Heart left ventricle (tissue), 16 donors: ENCODE measurements at regions not wholly inside any gene's neighbourhood (a gene's known extent, or its start where the extent isn't known, plus 50 kb on each side); places are given as distances from the start of the nearest gene placed in this dataset.

ENCODE experiments used
- ATAC-seq, 4 donors: fragments of 200-7000 bp; cut with Tn5 transposase; one replicate each; pipeline ENCODE4 v1.9.1; 2020 to 2022; ENCODE audit warnings: moderate library complexity in 4 of 4, mild to moderate bottlenecking in 3 of 4, moderate number of reproducible peaks in 1 of 4
- DNase-seq, 5 donors: peaks; one replicate each; pipeline ENCODE4 v3.0.0-alpha.2; 2020
- H3K27ac ChIP-seq, 12 donors: fragments of 200-600 bp; sonication (generic) in 4 of 12; one replicate each; pipeline versions ENCODE4 v1.5.0 to v1.8.0; 2016 to 2022; ENCODE audit warnings: mild to moderate bottlenecking in 2 of 12
- H3K27me3 ChIP-seq, 9 donors: fragments of 200-600 bp; sonication (generic) in 2 of 9; one replicate each; pipeline versions ENCODE4 v1.5.1 to v1.8.0; 2016 to 2022; ENCODE audit warnings: mild to moderate bottlenecking in 3 of 9
- H3K36me3 ChIP-seq, 9 donors: fragments of 200-600 bp; sonication (generic) in 2 of 9; one replicate each; pipeline versions ENCODE4 v1.5.0 to v1.8.0; 2018 to 2022; ENCODE audit warnings: mild to moderate bottlenecking in 2 of 9
- H3K4me1 ChIP-seq, 12 donors: fragments of 200-600 bp; sonication (generic) in 4 of 12; one replicate each; pipeline versions ENCODE4 v1.5.0 to v1.8.0; 2016 to 2022; ENCODE audit warnings: mild to moderate bottlenecking in 3 of 12
- H3K4me3 ChIP-seq, 12 donors: fragments of 200-600 bp; sonication (generic) in 4 of 12; one replicate each; pipeline versions ENCODE4 v1.5.0 to v1.8.0; 2017 to 2022; ENCODE audit warnings: mild to moderate bottlenecking in 9 of 12, moderate library complexity in 4 of 12
- H3K9me3 ChIP-seq, 12 donors: fragments of 200-600 bp; sonication (generic) in 4 of 12; one replicate each; pipeline versions ENCODE4 v1.5.0 to v1.8.0; 2016 to 2022; ENCODE audit warnings: mild to moderate bottlenecking in 1 of 12
- POLR2A ChIP-seq, 2 donors: fragments of 450-650 bp; IDR thresholded peaks; one replicate each; pipeline ENCODE4 v1.6.1; 2017; ENCODE audit warnings: antibody characterized with exemption in 2 of 2, mild to moderate bottlenecking in 2 of 2, moderate library complexity in 2 of 2
- WGBS, 4 donors: extraction: QIAGEN DNeasy Blood & Tissue Kit in 2 of 4; methylation state at CpG; one replicate each; pipeline versions ENCODE4 v1.1.5 to v1.1.7; 2013 to 2018; 5-methylcytosine and 5-hydroxymethylcytosine counted together
- intact Hi-C, 10 donors: fragments of 100-400 bp; cut with DNase I; formaldehyde crosslinking; loops; one replicate each; pipeline versions ENCODE4 v1.11.1 to v1.14.2; 2022
- TF ChIP-seq, protein P1 (sequence below), 12 donors: fragments of 200-600 bp; sonication (generic) in 4 of 12; IDR thresholded peaks; one replicate each; pipeline versions ENCODE4 v1.5.0 to v1.8.0; 2018 to 2022; ENCODE audit warnings: antibody characterized with exemption in 12 of 12, mild to moderate bottlenecking in 5 of 12
- donor health status: ischemic (EF 13 %, LVEDD 7.1; RV severe dilation, severe dysfunction).
- donor health status: healthy with polysubstance abuse.
- donor health status: DM: no; HTN: yes; CAD: no.
- donor health status: DM: no; HTN: no; CAD: no.
- donor health status: ischemic (EF 25% LVEDD 6.9; RV normal size, moderate dysfunction).
- donor health status: ischemic (EF 25% LVEDD 5.7; RV mildly dilated, moderate dysfunction).
- donor health status: healthy.
- donor health status: DM: yes; HTN: yes; CAD: no.
- donor health status: ischemic (EF 35%, LVEDD 5.7; RV mildly dilated, moderate dysfunction).
- donor health status: nonischemic (EF 11% LVEDD 7.7; RV severe dilation, severe dysfunction).
- donor health status: DM: yes; HTN: yes; CAD: no.
- donor health status: PGD.
- donor health status: ischemic (EF 29% LVEDD 5.4; RV normal size, mild dysfunction).
- donor health status: nonischemic (EF 23%, LVEDD 6.1; RV moderate dilation, normal function).

DNA sequence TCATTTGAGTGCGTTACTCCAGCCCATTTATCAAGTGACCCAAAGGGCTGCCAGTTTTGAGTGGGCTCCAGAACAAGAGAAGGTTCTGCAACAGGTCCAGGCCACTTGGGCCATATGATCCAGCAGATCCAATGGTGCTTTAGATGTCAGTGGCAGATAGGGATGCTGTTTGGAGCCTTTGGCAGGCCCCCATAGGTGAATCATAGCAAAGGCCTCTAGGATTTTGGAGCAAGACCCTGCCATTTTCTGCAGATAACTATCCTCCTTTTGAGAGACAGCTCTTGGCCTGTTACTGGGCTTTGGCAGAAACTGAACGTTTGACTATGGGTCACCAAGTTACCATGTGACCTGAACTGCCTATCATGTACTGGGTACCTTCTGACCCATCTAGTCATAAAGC, 358.8 kb upstream of the SEMA3C start:
- H3K4me1 ChIP-seq: no peaks in the 10 kb centered on the region
- ATAC-seq (no peak), DNase-seq (no peak)
- no peak for TF ChIP-seq POLR2A (IDR thresholded peaks at IDR 0.05)
- TF ChIP-seq, protein P1, sequence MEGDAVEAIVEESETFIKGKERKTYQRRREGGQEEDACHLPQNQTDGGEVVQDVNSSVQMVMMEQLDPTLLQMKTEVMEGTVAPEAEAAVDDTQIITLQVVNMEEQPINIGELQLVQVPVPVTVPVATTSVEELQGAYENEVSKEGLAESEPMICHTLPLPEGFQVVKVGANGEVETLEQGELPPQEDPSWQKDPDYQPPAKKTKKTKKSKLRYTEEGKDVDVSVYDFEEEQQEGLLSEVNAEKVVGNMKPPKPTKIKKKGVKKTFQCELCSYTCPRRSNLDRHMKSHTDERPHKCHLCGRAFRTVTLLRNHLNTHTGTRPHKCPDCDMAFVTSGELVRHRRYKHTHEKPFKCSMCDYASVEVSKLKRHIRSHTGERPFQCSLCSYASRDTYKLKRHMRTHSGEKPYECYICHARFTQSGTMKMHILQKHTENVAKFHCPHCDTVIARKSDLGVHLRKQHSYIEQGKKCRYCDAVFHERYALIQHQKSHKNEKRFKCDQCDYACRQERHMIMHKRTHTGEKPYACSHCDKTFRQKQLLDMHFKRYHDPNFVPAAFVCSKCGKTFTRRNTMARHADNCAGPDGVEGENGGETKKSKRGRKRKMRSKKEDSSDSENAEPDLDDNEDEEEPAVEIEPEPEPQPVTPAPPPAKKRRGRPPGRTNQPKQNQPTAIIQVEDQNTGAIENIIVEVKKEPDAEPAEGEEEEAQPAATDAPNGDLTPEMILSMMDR (IDR thresholded peaks at IDR 0.05): no peak
- H3K9me3 ChIP-seq: no peaks in the 10 kb centered on the region
- no peak overlapping the region for H3K4me3 ChIP-seq
- intact Hi-C loops: no loop called here
- H3K27me3 ChIP-seq: no peaks in the 10 kb centered on the region
- H3K27ac ChIP-seq: no peak overlapping the region
- no peaks in the 10 kb centered on the region for H3K36me3 ChIP-seq
- 55 to 67% (median 63%) methylated on average over 2 of the region's 2 CpGs for WGBS, 4 donors

DNA sequence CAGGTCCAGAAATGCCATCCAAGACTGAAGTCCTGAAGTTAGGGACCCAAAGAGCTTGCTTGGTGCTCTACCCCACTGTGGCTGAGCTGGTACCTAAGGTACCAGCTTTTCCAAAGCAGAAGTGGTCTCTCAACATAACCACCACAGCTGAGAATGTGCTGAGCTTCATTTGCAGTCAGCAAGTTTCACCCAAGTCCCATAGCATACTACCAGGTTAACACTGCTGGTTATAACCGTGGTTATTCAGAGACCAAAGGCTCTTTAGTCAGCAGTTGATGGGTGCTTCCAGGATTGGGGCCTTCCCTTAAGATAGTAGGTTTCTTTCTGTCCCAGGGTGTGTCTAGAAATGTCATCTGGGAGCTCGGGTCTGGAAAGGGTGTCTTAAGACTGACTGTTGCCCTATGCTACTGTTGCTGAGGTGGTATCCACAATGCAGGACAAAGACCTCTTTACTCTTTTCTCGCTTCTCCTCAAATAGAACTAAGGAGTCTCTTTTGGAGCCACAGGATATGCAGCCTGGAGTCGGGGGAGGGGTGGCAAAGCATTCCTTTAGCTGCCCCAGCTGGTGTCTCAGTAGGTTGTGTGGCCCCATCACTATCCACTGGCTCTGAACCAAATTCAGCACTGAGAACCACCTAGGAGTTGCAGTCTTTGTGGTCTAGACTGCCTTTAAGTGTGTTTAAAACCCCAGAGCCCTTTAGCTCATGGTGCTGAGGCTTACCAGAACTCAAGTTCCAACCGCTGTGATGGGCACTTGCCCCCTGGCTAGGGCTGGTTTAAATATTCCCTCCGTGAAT, 354.9 kb upstream of the SEMA3C start:
- no peak for TF ChIP-seq POLR2A (IDR thresholded peaks at IDR 0.05)
- TF ChIP-seq, protein P1 (IDR thresholded peaks at IDR 0.05): no peak
- Histone ChIP-seq H3K9me3 (no peaks in the 10 kb centered on the region), H3K27me3 (no peaks in the 10 kb centered on the region), H3K36me3 (no peaks in the 10 kb centered on the region), H3K4me1 (no peaks in the 10 kb centered on the region), H3K4me3 (no peak overlapping the region), H3K27ac (no peak overlapping the region)
- intact Hi-C loops: loop anchor here in 1 of 10 donors (5.0 kb wide), 1 partner anchor 49 kb away; no protein-coding TSS in a partner anchor
- ATAC-seq (no peak), DNase-seq (no peak)
- WGBS, 4 donors: 56 to 74% (median 64%) methylated on average over 6 of the region's 6 CpGs

DNA sequence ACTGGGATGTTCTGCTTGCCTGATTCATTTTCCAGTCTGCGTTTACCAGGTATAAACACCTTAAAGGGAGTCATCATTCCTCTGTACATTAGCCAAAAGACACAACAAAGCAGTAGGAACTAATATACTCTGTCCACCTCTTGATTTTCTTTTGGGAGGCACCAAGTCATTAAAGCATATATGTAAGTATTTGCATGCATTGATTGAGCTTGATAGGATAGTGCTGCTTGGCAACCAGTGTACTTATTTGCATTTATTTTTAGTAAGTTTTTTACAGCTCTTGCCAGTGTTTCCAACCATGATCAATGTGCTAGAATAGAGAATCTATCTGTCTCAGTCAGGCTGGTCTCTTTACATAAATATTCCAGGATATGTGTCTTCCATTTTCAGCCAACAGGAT, 353.3 kb upstream of the SEMA3C start:
- TF ChIP-seq POLR2A (IDR thresholded peaks at IDR 0.05): no peak
- TF ChIP-seq, protein P1 (IDR thresholded peaks at IDR 0.05): no peak
- H3K27ac ChIP-seq: no peak overlapping the region
- H3K36me3 ChIP-seq: no peaks in the 10 kb centered on the region
- no peaks in the 10 kb centered on the region for H3K27me3 ChIP-seq
- no peak overlapping the region for H3K4me3 ChIP-seq
- DNase-seq: no peak
- no peak for ATAC-seq
- WGBS, 4 donors: 82 to 91% (median 85%) methylated on average over 1 of the region's 1 CpG
- H3K4me1 ChIP-seq: no peaks in the 10 kb centered on the region
- no peaks in the 10 kb centered on the region for H3K9me3 ChIP-seq
- intact Hi-C loops: loop anchor here in 1 of 10 donors (5.0 kb wide), 1 partner anchor 50 kb away; no protein-coding TSS in a partner anchor

DNA sequence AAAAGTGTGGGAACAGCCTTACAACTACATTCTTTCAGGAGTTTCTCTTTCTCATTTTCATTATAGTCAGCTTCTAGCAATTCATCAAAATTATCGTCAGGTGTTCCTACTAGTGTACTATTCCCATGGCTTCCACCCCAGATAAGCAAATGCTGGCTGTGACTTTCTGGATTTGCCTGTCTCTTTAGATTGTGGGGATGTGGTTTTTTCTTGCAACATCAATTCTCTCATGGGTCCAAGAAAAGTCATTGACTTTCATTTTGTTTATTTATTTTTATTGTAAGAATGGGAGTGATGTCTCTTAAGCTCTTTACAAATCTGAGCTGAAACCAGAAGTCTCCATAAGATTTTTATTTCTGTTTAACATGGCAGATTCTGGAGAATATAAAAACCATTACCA, 349.7 kb upstream of the SEMA3C start:
- DNase-seq (no peak), ATAC-seq (no peak)
- H3K27me3 ChIP-seq: no peaks in the 10 kb centered on the region
- H3K36me3 ChIP-seq: no peaks in the 10 kb centered on the region
- WGBS, 4 donors: 87 to 98% (median 94%) methylated on average over 1 of the region's 1 CpG
- intact Hi-C loops: no loop called here
- TF ChIP-seq POLR2A (IDR thresholded peaks at IDR 0.05): no peak
- TF ChIP-seq, protein P1 (IDR thresholded peaks at IDR 0.05): no peak
- no peaks in the 10 kb centered on the region for H3K4me1 ChIP-seq
- peaks cover 0 to 4% (median 0%) of the 10 kb centered on the region in 12 donors for H3K9me3 ChIP-seq
- no peak overlapping the region for H3K4me3 ChIP-seq
- H3K27ac ChIP-seq: no peak overlapping the region
